ENCODE measurements at regions not wholly inside any gene's neighbourhood (a gene's known extent, or its start where the extent isn't known, plus 50 kb on each side); places are given as distances from the start of the nearest gene placed in this dataset.
A peak's percentile ranks its signal among the peaks of the same experiment; 100 is the strongest.
"Not testable (repeated sequence)": the region's sequence is repeated elsewhere in the genome, so short reads cannot be mapped to it uniquely, and the experiment has no call there.

DNA sequence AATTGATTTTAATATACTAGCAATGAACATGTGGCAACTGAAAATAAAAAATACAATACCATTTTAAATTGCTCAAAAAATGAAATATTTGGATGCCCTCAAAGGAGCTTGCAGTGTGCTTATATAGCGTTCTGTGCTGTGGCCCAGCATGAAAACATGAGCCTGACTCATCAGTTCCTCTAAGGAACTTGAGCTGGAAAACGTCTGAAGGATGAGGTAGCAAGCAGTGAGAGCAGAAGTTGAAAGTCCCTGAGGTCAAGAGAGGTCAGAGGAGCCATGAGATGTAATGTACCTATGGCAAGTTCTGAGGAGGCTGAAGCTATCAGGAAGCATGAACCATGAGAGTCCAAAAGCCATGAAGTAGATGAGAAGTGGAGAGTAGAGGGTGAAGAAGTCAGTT is 59.7 kb downstream of the HMGB3 start:
- no peaks in the 10 kb centered on the region for H3K27me3 ChIP-seq (ENCODE audit: low read length)
- H3K4me3 ChIP-seq (ENCODE audit: low read length), result no peak overlapping the region
- H4K20me1 ChIP-seq (ENCODE audit: insufficient read depth, low read depth, low read length), result no peaks in the 10 kb centered on the region
- no peak overlapping the region for H3K27ac ChIP-seq (ENCODE audit: low read length)
- no peaks in the 10 kb centered on the region for H3K9me2 ChIP-seq (replicated peaks; ENCODE audit: insufficient read depth, low read length)
- H3K4me2 ChIP-seq (ENCODE audit: low read depth, low read length, poor library complexity, severe bottlenecking), result no peak overlapping the region
- H2AFZ ChIP-seq (ENCODE audit: low read length), result no peak overlapping the region
- no peak for DNase-seq
- no peaks in the 10 kb centered on the region for H3K4me1 ChIP-seq (ENCODE audit: low read length)
- H3K79me2 ChIP-seq (ENCODE audit: low read length), result no peaks in the 10 kb centered on the region
- no peak overlapping the region for H3K9ac ChIP-seq (ENCODE audit: low read length)
- H3K36me3 ChIP-seq (ENCODE audit: insufficient read depth, low read length), result no peaks in the 10 kb centered on the region
- no peaks in the 10 kb centered on the region for H3K9me3 ChIP-seq (ENCODE audit: low read length)

DNA sequence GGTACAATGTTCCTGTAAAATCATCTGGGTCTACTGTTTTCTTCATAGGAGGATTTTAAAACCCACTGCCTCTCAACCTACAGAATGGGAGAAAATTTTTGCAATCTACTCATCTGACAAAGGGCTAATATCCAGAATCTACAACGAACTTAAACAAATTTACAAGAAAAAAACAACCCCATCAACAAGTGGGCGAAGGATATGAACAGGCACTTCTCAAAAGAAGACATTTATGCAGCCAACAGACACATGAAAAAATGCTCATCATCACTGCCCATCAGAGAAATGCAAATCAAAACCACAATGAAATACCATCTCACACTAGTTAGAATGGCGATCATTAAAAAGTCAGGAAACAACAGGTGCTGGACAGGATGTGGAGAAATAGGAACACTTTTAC is 83.2 kb downstream of the HMGB3 start:
- DNase-seq; H3K9me3 ChIP-seq (ENCODE audit: low read length); H3K4me1 ChIP-seq (ENCODE audit: low read length); H3K9me2 ChIP-seq (replicated peaks; ENCODE audit: insufficient read depth, low read length); H2AFZ ChIP-seq (ENCODE audit: low read length); H3K4me2 ChIP-seq (ENCODE audit: low read depth, low read length, poor library complexity, severe bottlenecking); H3K4me3 ChIP-seq (ENCODE audit: low read length); H3K27me3 ChIP-seq (ENCODE audit: low read length); H3K36me3 ChIP-seq (ENCODE audit: insufficient read depth, low read length); H3K27ac ChIP-seq (ENCODE audit: low read length); H3K9ac ChIP-seq (ENCODE audit: low read length); H3K79me2 ChIP-seq (ENCODE audit: low read length); H4K20me1 ChIP-seq (ENCODE audit: insufficient read depth, low read depth, low read length): not testable (repeated sequence)

GRCh38 chrX:151073767-151074166 is 90.6 kb downstream of the HMGB3 start:
- Histone ChIP-seq H2AFZ (ENCODE audit: low read length) (no peak overlapping the region), H3K79me2 (ENCODE audit: low read length) (no peaks in the 10 kb centered on the region), H3K27ac (ENCODE audit: low read length) (no peak overlapping the region), H3K9ac (ENCODE audit: low read length) (no peak overlapping the region), H4K20me1 (ENCODE audit: insufficient read depth, low read depth, low read length) (no peaks in the 10 kb centered on the region), H3K4me2 (ENCODE audit: low read depth, low read length, poor library complexity, severe bottlenecking) (no peak overlapping the region), H3K4me1 (ENCODE audit: low read length) (no peaks in the 10 kb centered on the region), H3K4me3 (ENCODE audit: low read length) (no peak overlapping the region), H3K9me2 (replicated peaks; ENCODE audit: insufficient read depth, low read length) (no peaks in the 10 kb centered on the region), H3K36me3 (ENCODE audit: insufficient read depth, low read length) (no peaks in the 10 kb centered on the region), H3K9me3 (ENCODE audit: low read length) (no peaks in the 10 kb centered on the region), H3K27me3 (ENCODE audit: low read length) (no peaks in the 10 kb centered on the region)
- no peak for DNase-seq

DNA sequence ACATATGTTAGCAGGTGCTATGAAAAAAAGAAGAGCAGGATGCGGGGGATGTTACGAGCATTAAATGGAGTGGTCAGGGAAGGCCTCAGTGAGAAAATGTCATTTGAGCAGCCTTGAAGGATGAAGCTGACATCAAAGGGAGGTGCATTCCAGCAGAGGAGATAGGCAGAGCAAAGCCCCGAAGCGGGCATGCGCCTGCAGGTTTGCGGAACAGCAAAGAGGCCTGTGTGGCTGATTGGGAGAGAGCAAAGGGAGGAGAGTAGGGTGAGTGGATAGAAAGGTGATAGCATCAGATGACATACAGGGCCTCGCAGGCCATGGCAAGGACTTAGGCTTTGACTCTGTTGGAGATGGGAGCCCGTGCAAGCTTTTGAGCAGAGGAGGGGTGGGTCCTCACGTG is 95.4 kb upstream of the GPR50 start:
- Histone ChIP-seq H3K9me3 (ENCODE audit: low read length) (no peaks in the 10 kb centered on the region), H3K9me2 (replicated peaks; ENCODE audit: insufficient read depth, low read length) (no peaks in the 10 kb centered on the region), H3K27ac (ENCODE audit: low read length) (no peak overlapping the region), H3K27me3 (ENCODE audit: low read length) (no peaks in the 10 kb centered on the region), H3K4me1 (ENCODE audit: low read length) (no peaks in the 10 kb centered on the region), H3K36me3 (ENCODE audit: insufficient read depth, low read length) (no peaks in the 10 kb centered on the region), H3K79me2 (ENCODE audit: low read length) (no peaks in the 10 kb centered on the region), H3K9ac (ENCODE audit: low read length) (no peak overlapping the region), H2AFZ (ENCODE audit: low read length) (no peak overlapping the region), H3K4me2 (ENCODE audit: low read depth, low read length, poor library complexity, severe bottlenecking) (no peak overlapping the region), H3K4me3 (ENCODE audit: low read length) (no peak overlapping the region), H4K20me1 (ENCODE audit: insufficient read depth, low read depth, low read length) (no peaks in the 10 kb centered on the region)
- DNase-seq, result no peak

GRCh38 chrX:151082077-151082948 is 94.1 kb upstream of the GPR50 start:
- H3K4me2 ChIP-seq (ENCODE audit: low read depth, low read length, poor library complexity, severe bottlenecking), result no peak overlapping the region
- no peak overlapping the region for H2AFZ ChIP-seq (ENCODE audit: low read length)

DNA sequence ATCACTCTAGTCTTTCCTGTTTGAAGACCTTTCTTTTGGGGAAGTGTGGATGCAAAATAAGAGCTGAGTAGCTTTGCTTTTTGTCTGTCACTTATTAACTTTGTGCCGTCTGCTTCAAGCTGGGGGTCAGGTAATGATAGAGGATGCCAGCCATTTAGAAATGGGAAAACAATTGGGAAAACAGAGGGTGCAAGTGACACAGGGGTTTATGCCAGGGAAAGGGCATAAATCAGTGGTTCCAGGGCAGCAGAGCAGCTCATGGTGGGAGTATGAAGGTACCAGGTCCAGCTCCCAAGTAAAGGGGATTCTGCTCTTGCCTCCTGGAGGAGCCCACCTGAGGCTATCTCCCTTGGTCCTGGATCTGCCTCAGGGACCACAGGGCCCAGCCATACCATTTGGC is 91.9 kb upstream of the GPR50 start:
- Histone ChIP-seq H3K9me3 (ENCODE audit: low read length) (no peaks in the 10 kb centered on the region), H3K36me3 (ENCODE audit: insufficient read depth, low read length) (no peaks in the 10 kb centered on the region), H3K4me2 (ENCODE audit: low read depth, low read length, poor library complexity, severe bottlenecking) (no peak overlapping the region), H3K27ac (ENCODE audit: low read length) (no peak overlapping the region), H3K79me2 (ENCODE audit: low read length) (no peaks in the 10 kb centered on the region), H4K20me1 (ENCODE audit: insufficient read depth, low read depth, low read length) (no peaks in the 10 kb centered on the region), H3K9me2 (replicated peaks; ENCODE audit: insufficient read depth, low read length) (no peaks in the 10 kb centered on the region), H2AFZ (ENCODE audit: low read length) (no peak overlapping the region), H3K27me3 (ENCODE audit: low read length) (no peaks in the 10 kb centered on the region), H3K9ac (ENCODE audit: low read length) (no peak overlapping the region), H3K4me3 (ENCODE audit: low read length) (no peak overlapping the region), H3K4me1 (ENCODE audit: low read length) (no peaks in the 10 kb centered on the region)
- no peak for DNase-seq

More at GRCh38 chrX:151082077-151082948, 94.1 kb upstream of the GPR50 start:
- H3K27ac ChIP-seq (ENCODE audit: low read length), result no peak overlapping the region
- H3K9me3 ChIP-seq (ENCODE audit: low read length), result no peaks in the 10 kb centered on the region
- no peak overlapping the region for H3K4me3 ChIP-seq (ENCODE audit: low read length)
- DNase-seq, result peak; percentile 72
- no peaks in the 10 kb centered on the region for H3K27me3 ChIP-seq (ENCODE audit: low read length)
- H3K4me1 ChIP-seq (ENCODE audit: low read length), result no peaks in the 10 kb centered on the region
- H4K20me1 ChIP-seq (ENCODE audit: insufficient read depth, low read depth, low read length), result no peaks in the 10 kb centered on the region
- H3K79me2 ChIP-seq (ENCODE audit: low read length), result no peaks in the 10 kb centered on the region
- H3K9ac ChIP-seq (ENCODE audit: low read length), result no peak overlapping the region
- no peaks in the 10 kb centered on the region for H3K9me2 ChIP-seq (replicated peaks; ENCODE audit: insufficient read depth, low read length)
- H3K36me3 ChIP-seq (ENCODE audit: insufficient read depth, low read length), result no peaks in the 10 kb centered on the region

- Histone ChIP-seq H3K27me3 (ENCODE audit: low read length) (no peaks in the 10 kb centered on the region), H3K9me2 (replicated peaks; ENCODE audit: insufficient read depth, low read length) (no peaks in the 10 kb centered on the region), H3K9ac (ENCODE audit: low read length) (no peak overlapping the region), H3K4me1 (ENCODE audit: low read length) (no peaks in the 10 kb centered on the region), H3K27ac (ENCODE audit: low read length) (no peak overlapping the region), H3K4me3 (ENCODE audit: low read length) (no peak overlapping the region), H2AFZ (ENCODE audit: low read length) (no peak overlapping the region), H3K36me3 (ENCODE audit: insufficient read depth, low read length) (no peaks in the 10 kb centered on the region), H4K20me1 (ENCODE audit: insufficient read depth, low read depth, low read length) (no peaks in the 10 kb centered on the region), H3K79me2 (ENCODE audit: low read length) (no peaks in the 10 kb centered on the region), H3K4me2 (ENCODE audit: low read depth, low read length, poor library complexity, severe bottlenecking) (no peak overlapping the region), H3K9me3 (ENCODE audit: low read length) (no peaks in the 10 kb centered on the region)
- no peak for DNase-seq
Observed at GRCh38 chrX:151085207-151085606, 91.2 kb upstream of the GPR50 start.

- Histone ChIP-seq H3K9ac (ENCODE audit: low read length) (no peak overlapping the region), H3K79me2 (ENCODE audit: low read length) (no peaks in the 10 kb centered on the region), H3K27ac (ENCODE audit: low read length) (no peak overlapping the region), H3K4me3 (ENCODE audit: low read length) (no peak overlapping the region), H3K9me2 (replicated peaks; ENCODE audit: insufficient read depth, low read length) (no peaks in the 10 kb centered on the region), H3K4me1 (ENCODE audit: low read length) (no peaks in the 10 kb centered on the region), H2AFZ (ENCODE audit: low read length) (no peak overlapping the region), H4K20me1 (ENCODE audit: insufficient read depth, low read depth, low read length) (no peaks in the 10 kb centered on the region), H3K36me3 (ENCODE audit: insufficient read depth, low read length) (no peaks in the 10 kb centered on the region), H3K4me2 (ENCODE audit: low read depth, low read length, poor library complexity, severe bottlenecking) (no peak overlapping the region), H3K9me3 (ENCODE audit: low read length) (no peaks in the 10 kb centered on the region), H3K27me3 (ENCODE audit: low read length) (no peaks in the 10 kb centered on the region)
- no peak for DNase-seq
Observed at GRCh38 chrX:151088221-151088620, 88.2 kb upstream of the GPR50 start.
